IMR-90 (cell line): ENCODE measurements at regions not wholly inside any gene's neighbourhood (a gene's known extent, or its start where the extent isn't known, plus 50 kb on each side); places are given as distances from the start of the nearest gene placed in this dataset.

Experiments
- ATAC-seq: fragments of 200-7000 bp; cut with Tn5 transposase; 2 replicates; pipeline ENCODE4 v1.9.1; 2020; ENCODE audit warnings: low read depth, mild to moderate bottlenecking, moderate library complexity
- BruUV-seq: library from RNA; stranded (reverse); fragments of 400-500 nt; replicated peaks from 2 replicates; lab custom pipeline; 2021; lab: Mats Ljungman, UMichigan
- CTCF ChIA-PET: fragments of 300-600 bp; formaldehyde crosslinking; extraction: SDS; loops from one replicate; lab custom pipeline; 2021; ENCODE audit warnings: antibody characterized with exemption; lab: Yijun Ruan, JAX
- POLR2A ChIA-PET: fragments of 300-600 bp; sonication (Branson Sonifier 250); formaldehyde crosslinking; loops from one replicate; lab custom pipeline; 2022; ENCODE audit warnings: antibody characterized with exemption; ENCODE audit not compliant: unreplicated experiment; lab: Charles Lee
- DNase-seq: peaks from one replicate; pipeline ENCODE4 v3.0.0; 2013
- H2AFZ ChIP-seq: replicated peaks from 2 replicates; pipeline ENCODE3; 2013; ENCODE audit warnings: low read length, mild to moderate bottlenecking; ENCODE audit not compliant: poor library complexity
- H2AK5ac ChIP-seq: 2 replicates; pipeline ENCODE4 v1.6.1; 2013; ENCODE audit warnings: low read depth, low read length, inconsistent platforms
- H2AK9ac ChIP-seq: replicated peaks from 2 replicates; pipeline ENCODE3; 2013; ENCODE audit warnings: mild to moderate bottlenecking, low read depth, low read length, moderate library complexity; ENCODE audit not compliant: poor library complexity
- H2BK120ac ChIP-seq: 2 replicates; pipeline ENCODE4 v1.6.1; 2013; ENCODE audit warnings: low read depth, low read length, inconsistent platforms
- H2BK15ac ChIP-seq: 3 replicates; pipeline ENCODE4 v1.6.1; 2013; ENCODE audit warnings: low read depth, low read length, inconsistent platforms
- H2BK20ac ChIP-seq: 2 replicates; pipeline ENCODE4 v1.6.1; 2013; ENCODE audit warnings: low read depth, mild to moderate bottlenecking, inconsistent platforms, low read length, moderate library complexity
- H2BK5ac ChIP-seq: 2 replicates; pipeline ENCODE4 v1.6.1; 2013; ENCODE audit warnings: mild to moderate bottlenecking, low read depth, low read length, inconsistent platforms; ENCODE audit not compliant: poor library complexity, severe bottlenecking
- H3K14ac ChIP-seq: replicated peaks from 2 replicates; pipeline ENCODE4 v1.6.1; 2013; ENCODE audit warnings: low read depth, low read length, inconsistent platforms
- H3K18ac ChIP-seq: 2 replicates; pipeline ENCODE4 v1.6.1; 2013; ENCODE audit warnings: low read depth, low read length, control low read depth
- H3K23ac ChIP-seq: 2 replicates; pipeline ENCODE4 v1.6.1; 2013; ENCODE audit warnings: low read depth, low read length, inconsistent platforms
- H3K27ac ChIP-seq: 2 replicates; pipeline ENCODE4 v1.5.1; 2013; ENCODE audit warnings: mild to moderate bottlenecking, control low read depth, low read length; ENCODE audit not compliant: insufficient read depth
- H3K27me3 ChIP-seq: 2 replicates; pipeline ENCODE4 v1.6.1; 2013; ENCODE audit warnings: low read length; ENCODE audit not compliant: control insufficient read depth, insufficient read depth
- H3K36me3 ChIP-seq: 2 replicates; pipeline ENCODE4 v1.6.1; 2013; ENCODE audit warnings: low read length, mixed read lengths; ENCODE audit not compliant: control insufficient read depth, insufficient read depth
- H3K4ac ChIP-seq: 2 replicates; pipeline ENCODE4 v1.6.1; 2013; ENCODE audit warnings: low read depth, low read length, inconsistent platforms
- H3K4me1 ChIP-seq: 2 replicates; pipeline ENCODE4 v1.6.1; 2013; ENCODE audit warnings: low read length, mixed read lengths; ENCODE audit not compliant: control insufficient read depth, insufficient read depth
- H3K4me2 ChIP-seq: 2 replicates; pipeline ENCODE4 v1.6.1; 2013; ENCODE audit warnings: low read depth, mild to moderate bottlenecking, control low read depth, low read length, moderate library complexity
- H3K4me3 ChIP-seq: 2 replicates; pipeline ENCODE4 v1.5.1; 2013; ENCODE audit warnings: low read depth, mild to moderate bottlenecking, control low read depth, low read length, moderate library complexity; ENCODE audit not compliant: insufficient read depth
- H3K56ac ChIP-seq: 2 replicates; pipeline ENCODE4 v1.6.1; 2013; ENCODE audit warnings: low read length, inconsistent platforms; ENCODE audit not compliant: insufficient read depth; ENCODE audit errors: extremely low read depth
- H3K79me1 ChIP-seq, 2 experiments: 2 replicates each; pipeline ENCODE4 v1.6.1; 2013; ENCODE audit warnings: low read length in 2 of 2, inconsistent platforms in 1 of 2, low read depth in 1 of 2
- H3K9ac ChIP-seq: 2 replicates; pipeline ENCODE4 v1.6.1; 2013; ENCODE audit warnings: low read depth, low read length, control low read depth
- H3K9me1 ChIP-seq: 2 replicates; pipeline ENCODE4 v1.6.1; 2013; ENCODE audit warnings: low read length, inconsistent platforms; ENCODE audit not compliant: insufficient read depth
- H3K9me3 ChIP-seq: 2 replicates; pipeline ENCODE4 v1.6.1; 2013; ENCODE audit warnings: low read length; ENCODE audit not compliant: control insufficient read depth, insufficient read depth
- H4K20me1 ChIP-seq: 2 replicates; pipeline ENCODE4 v1.6.1; 2013; ENCODE audit warnings: low read length, inconsistent platforms; ENCODE audit not compliant: insufficient read depth
- H4K5ac ChIP-seq: 2 replicates; pipeline ENCODE4 v1.6.1; 2013; ENCODE audit warnings: mild to moderate bottlenecking, low read depth, low read length, control low read depth
- H4K8ac ChIP-seq, 2 experiments: 2 replicates each; pipeline ENCODE4 v1.6.1; 2013; ENCODE audit warnings: low read depth in 2 of 2, low read length in 2 of 2, control low read depth in 1 of 2, inconsistent platforms in 1 of 2
- H4K91ac ChIP-seq: 2 replicates; pipeline ENCODE4 v1.6.1; 2013; ENCODE audit warnings: low read depth, low read length, inconsistent platforms; ENCODE audit not compliant: insufficient read depth
- CTCF ChIP-seq: conservative IDR thresholded peaks from 2 replicates; pipeline ENCODE4 v1.5.1; 2012; ENCODE audit warnings: mild to moderate bottlenecking, low read depth, low read length, improper control_type of control experiment
- ELK1 ChIP-seq: fragments of 150-350 bp; IDR thresholded peaks from 2 replicates; pipeline ENCODE4 v1.6.1; 2016; ENCODE audit warnings: low read depth, mild to moderate bottlenecking, low read length, moderate library complexity, borderline replicate concordance
- RCOR1 ChIP-seq: IDR thresholded peaks from 2 replicates; pipeline ENCODE4 v1.6.1; 2012; ENCODE audit warnings: mild to moderate bottlenecking, low read length, improper control_type of control experiment; ENCODE audit not compliant: insufficient replicate concordance
- RFX5 ChIP-seq: IDR thresholded peaks from 2 replicates; pipeline ENCODE4 v1.8.0; 2012; ENCODE audit warnings: low read depth, mild to moderate bottlenecking, low read length, moderate library complexity
- WGBS, 2 experiments: methylation state at CpG; one replicate each; pipeline versions ENCODE4 v1.1.5 to v1.1.7; 2013; ENCODE audit warnings: missing lambda C conversion rate in 2 of 2; ENCODE audit not compliant: insufficient read length in 1 of 2; ENCODE audit errors: extremely low coverage in 2 of 2; 5-methylcytosine and 5-hydroxymethylcytosine counted together
- dilution Hi-C: fragments of 300-500 bp; cut with HindIII; formaldehyde crosslinking; loops from one replicate; pipeline ENCODE4 v1.14.3; 2018; ENCODE audit warnings: low sequenced_read_pairs; ENCODE audit not compliant: unreplicated experiment
- in situ Hi-C: fragments of 300-500 bp; cut with MboI; formaldehyde crosslinking; loops from 3 replicates; pipeline ENCODE4 v1.14.3; 2019; ENCODE audit warnings: low sequenced_read_pairs, inconsistent platforms, mixed read lengths
- intact Hi-C: fragments of 100-400 bp; cut with micrococcal nuclease; formaldehyde crosslinking; loops from 2 replicates; pipeline ENCODE4 v1.10.0; 2022

GRCh38 chr5:34498572-34498971 is 157.6 kb upstream of the RAI14 start:
- Histone ChIP-seq H3K14ac (peak overlapping the region; percentile 90), H3K9ac (0 out of 2 replicates have a peak overlapping the region, but pooled peaks have one; percentile 21), H3K79me1 (peaks cover 3 to 19% of the 10 kb centered on the region in 2 experiments; a peak in 2 of 4 replicates), H4K8ac (peak overlapping the region; percentile 52 to 96; a peak in 3 of 4 replicates), H3K9me3 (peaks cover 3% of the 10 kb centered on the region; the same call in 1 of the 2 replicates), H3K27me3 (no peaks in the 10 kb centered on the region), H3K23ac (peak overlapping the region; percentile 79), H2AFZ (peak overlapping the region; percentile 88), H3K4me3 (no peak overlapping the region), H2BK15ac (peak overlapping the region; percentile 92), H3K56ac (peak overlapping the region; percentile 59; the same call in 1 of the 2 replicates), H3K36me3 (no peaks in the 10 kb centered on the region), H4K5ac (peak overlapping the region; percentile 96), H3K18ac (peak overlapping the region; percentile 93), H2AK9ac (peak overlapping the region; percentile 86), H3K27ac (peak overlapping the region; percentile 89), H3K4me1 (peaks cover 21% of the 10 kb centered on the region), H2BK120ac (peak overlapping the region; percentile 100), H3K9me1 (peaks cover 23% of the 10 kb centered on the region), H3K4me2 (peak overlapping the region; percentile 72; the same call in 1 of the 2 replicates), H3K4ac (peak overlapping the region; percentile 96), H2BK20ac (peak overlapping the region; percentile 95), H2BK5ac (peak overlapping the region; percentile 96), H4K91ac (peak overlapping the region; percentile 92), H4K20me1 (no peaks in the 10 kb centered on the region), H2AK5ac (peak overlapping the region; percentile 80)
- dilution Hi-C loops: no loop called here
- ATAC-seq: peak; percentile 8; the same call in 1 of the 2 replicates
- DNase-seq: no peak
- no TSS peak for BruUV-seq
- WGBS, 2 experiments: 33% methylated on average over 1 of the region's 4 CpGs; no CpG with 5 or more reads in 1 of the 2 experiments
- in situ Hi-C loops: no loop called here
- ChIA-PET CTCF (interaction anchor here (1.0 kb wide), 1 partner anchor 13 kb away, joined by 4 read pairs; no protein-coding TSS in a partner anchor), POLR2A (no interaction called here)
- intact Hi-C loops: no loop called here
- TF ChIP-seq RFX5: no peak
- TF ChIP-seq RCOR1: no peak
- TF ChIP-seq ELK1: no peak
- TF ChIP-seq CTCF: no peak
